HG03066 (cell line): ENCODE measurements at regions not wholly inside any gene's neighbourhood (a gene's known extent, or its start where the extent isn't known, plus 50 kb on each side); places are given as distances from the start of the nearest gene placed in this dataset.
"Not testable (repeated sequence)": the region's sequence is repeated elsewhere in the genome, so short reads cannot be mapped to it uniquely, and the experiment has no call there.

Experiments used
- ATAC-seq: cut with Tn5 transposase; IDR thresholded peaks from one replicate; pipeline ENCODE4 v1.9.1; 2021; ENCODE audit warnings: low read depth; ENCODE audit not compliant: unreplicated experiment

GRCh38 chr10:55200020-55200419 lies 399.0 kb upstream of the PCDH15 start:
- ATAC-seq: no peak

DNA sequence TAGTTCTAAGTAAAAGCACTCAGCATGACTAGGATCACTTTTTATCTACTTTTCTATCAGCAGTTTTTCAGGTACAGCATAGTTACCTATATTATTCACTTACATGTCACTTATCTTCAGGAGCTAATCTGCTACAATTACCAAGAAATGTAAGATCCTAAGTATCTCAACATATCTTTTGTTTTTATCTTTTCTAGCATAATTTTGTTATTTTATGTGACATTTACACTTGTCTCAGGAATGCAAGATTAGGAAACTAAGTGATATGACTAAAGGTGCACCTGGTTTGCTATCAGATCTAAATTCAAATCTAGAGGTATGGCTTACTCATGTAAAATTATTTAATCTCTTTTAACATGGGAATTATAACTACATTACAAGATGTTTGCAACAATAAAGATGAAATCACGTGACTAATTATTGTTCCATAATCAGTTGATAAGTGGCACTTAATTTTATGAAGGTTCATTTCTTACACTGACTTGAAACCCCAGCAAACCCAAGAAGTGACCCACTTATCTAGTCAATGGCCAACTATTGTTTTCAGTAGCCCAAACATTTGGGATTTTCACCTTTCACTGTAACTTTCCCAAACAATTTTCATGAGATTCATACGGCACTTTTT lies 390.3 kb upstream of the PCDH15 start:
- no peak for ATAC-seq

DNA sequence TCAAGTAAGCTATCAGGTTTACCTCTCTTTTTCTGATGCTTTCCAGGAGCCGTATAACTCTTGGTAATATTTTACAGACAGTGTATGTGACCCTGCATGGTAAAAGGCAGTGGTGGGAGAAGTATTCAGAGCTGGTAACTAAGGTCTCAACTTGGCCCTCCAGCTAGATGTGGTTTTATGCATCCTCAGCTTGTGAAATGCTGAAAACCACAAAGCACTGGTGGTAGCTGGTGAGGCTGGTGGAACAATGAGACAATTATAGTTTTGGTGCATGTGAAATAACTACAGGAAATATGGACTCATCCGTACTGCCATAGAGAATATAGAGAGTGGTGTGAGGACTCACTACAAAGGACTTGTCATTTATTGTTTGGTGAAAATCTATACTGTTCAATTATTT lies 383.0 kb upstream of the PCDH15 start:
- ATAC-seq: no peak

DNA sequence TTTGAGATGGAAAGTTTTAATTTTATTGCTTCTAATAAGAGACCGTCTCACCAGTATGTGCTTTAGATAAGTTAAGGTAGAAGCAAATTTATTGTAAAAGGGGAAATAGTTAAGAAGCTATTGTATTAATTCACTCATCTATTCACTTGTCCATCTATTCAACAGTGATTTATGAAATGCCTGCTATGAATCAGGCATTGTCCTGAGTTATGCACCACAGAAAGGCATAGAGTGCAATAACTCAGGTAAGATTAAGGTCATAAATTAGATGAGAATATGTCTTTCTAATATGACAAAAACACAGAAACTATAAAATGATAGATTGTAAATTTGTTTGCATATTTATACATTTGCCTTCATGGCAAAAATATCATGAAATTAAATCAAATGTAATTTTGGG lies 379.3 kb upstream of the PCDH15 start:
- no peak for ATAC-seq

- ATAC-seq: no peak
Observed at GRCh38 chr10:55174419-55174818, 373.4 kb upstream of the PCDH15 start.

DNA sequence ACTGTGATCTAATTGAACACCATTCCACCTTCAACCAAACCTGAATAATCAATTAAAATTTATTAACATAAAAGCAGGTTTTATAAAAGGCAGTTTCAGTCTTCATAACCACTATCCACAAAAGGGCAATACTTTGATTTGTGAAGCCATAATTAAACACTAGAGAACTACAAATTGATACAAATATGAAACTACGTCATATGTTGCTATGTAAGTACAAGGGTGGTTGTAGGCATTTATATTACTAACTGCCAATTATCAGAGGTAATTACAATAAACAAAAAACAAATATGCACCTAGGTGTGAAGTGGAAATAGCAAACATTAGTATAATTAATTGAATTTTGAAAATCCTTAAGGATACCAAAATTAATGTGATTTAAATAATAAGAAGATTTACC lies 368.5 kb upstream of the PCDH15 start:
- ATAC-seq: no peak

- no peak for ATAC-seq
Observed at GRCh38 chr10:55168343-55168742, 367.3 kb upstream of the PCDH15 start.

DNA sequence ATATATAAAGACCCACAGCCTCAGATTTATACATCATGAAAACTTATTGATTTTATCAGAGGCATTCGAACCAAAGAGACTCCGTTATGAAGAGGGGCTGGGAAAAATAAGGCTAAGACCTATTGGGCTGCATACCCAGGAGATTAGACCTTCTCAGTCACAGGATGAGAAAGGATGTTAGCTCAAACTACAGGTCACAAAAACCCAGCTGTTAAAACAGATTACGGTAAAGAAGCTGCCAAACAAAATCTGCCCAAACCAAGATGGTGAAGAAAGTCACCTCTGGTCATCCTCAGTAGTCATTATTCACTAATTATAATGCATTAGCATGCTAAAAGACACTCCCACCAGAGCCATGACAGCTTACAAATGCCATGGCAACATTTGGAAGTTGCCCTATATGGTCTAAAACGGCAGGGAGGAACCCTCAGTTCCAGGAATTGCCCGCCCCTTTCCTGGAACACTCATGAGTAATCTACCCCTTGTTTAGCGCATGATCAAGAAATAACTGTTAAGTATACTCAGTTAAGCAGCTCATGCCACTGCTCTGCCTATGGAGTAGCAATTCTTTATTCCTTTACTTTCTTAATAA lies 362.5 kb upstream of the PCDH15 start:
- no peak for ATAC-seq

DNA sequence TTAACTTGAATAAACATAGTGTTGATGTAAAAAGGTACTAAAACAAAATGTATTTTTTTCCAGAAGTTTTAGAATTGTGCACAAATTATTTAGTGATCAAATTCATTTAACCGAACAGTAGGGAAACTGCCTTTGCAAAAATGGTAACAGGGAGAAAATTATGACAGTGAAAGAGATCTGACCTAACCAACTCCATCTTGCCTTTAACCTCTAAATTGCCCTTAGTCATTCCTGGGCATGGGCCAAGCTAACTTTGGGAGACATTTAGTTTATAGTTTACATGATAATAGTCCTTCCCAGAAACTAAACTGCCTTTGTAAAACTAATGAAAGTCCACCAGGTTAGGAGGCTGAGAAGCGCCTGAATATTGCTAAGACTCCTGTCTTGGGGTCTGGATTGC lies 361.3 kb upstream of the PCDH15 start:
- ATAC-seq: not testable (repeated sequence)

GRCh38 chr10:55160655-55161283 lies 359.7 kb upstream of the PCDH15 start:
- ATAC-seq: no peak

DNA sequence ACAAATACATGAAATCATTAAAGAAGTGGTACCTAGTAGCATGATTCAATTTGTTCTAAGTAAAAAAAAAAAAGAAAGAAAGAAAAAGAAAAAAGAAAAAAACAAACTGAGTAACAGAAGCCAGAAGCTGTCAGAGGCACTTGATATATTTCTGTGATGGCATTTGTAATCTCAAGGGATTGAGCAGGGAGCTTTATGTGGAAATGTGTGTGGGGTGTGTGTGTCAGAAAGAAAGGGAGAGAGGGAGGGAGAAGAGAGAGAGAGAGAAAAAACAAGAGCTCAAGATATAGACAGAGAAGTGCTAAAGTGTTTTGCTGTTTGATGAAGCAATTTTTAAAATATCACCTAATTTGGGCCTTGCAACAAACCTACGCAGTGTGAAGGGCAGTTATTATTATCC lies 357.6 kb upstream of the PCDH15 start:
- ATAC-seq: no peak

DNA sequence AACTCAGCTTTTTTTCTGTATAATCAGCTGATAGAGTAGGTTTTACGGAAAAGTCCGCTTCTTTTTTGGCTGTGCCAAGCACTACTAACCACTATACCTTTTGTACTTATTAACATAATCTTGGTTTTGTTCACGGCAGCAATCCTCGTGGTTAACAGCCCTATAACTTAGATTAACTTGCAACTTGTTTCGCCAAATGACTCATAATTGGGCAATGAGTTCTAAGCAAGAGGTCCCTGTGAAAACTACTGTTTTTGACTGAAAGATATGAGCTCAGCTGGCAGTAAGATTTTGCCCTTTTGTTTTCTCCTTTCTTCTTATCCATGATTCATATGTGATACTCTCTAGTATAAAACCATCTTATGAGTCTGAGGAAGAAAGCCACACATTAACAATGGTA lies 345.0 kb upstream of the PCDH15 start:
- no peak for ATAC-seq

GRCh38 chr10:55144001-55144400 lies 343.0 kb upstream of the PCDH15 start:
- no peak for ATAC-seq

- no peak for ATAC-seq
Observed at GRCh38 chr10:55141892-55142291, 340.9 kb upstream of the PCDH15 start.

- no peak for ATAC-seq
Observed at GRCh38 chr10:55137063-55137462, 336.0 kb upstream of the PCDH15 start.

- ATAC-seq: no peak
Observed at GRCh38 chr10:55104738-55105137, 303.7 kb upstream of the PCDH15 start.

DNA sequence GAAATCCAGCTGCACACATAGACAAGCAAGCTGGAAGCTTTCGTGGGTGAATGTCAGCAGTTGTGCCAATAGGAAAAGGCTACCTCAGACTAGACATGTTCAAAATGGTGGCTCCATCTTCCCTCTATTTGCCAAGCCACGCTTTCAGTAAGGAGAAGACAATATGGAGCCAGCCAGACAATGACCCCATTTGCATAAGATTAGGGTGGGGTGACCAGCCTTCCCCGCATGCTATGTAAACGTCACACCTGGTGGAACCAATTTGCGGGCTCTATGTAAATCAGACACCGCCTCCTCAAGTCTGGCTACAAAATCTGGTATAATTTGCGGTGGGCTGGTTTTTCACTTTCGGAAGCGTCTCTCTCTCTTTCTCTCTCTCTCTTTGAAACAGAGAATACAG lies 297.4 kb upstream of the PCDH15 start:
- ATAC-seq: no peak

GRCh38 chr10:55091691-55092328 lies 290.8 kb upstream of the PCDH15 start:
- ATAC-seq: no peak

DNA sequence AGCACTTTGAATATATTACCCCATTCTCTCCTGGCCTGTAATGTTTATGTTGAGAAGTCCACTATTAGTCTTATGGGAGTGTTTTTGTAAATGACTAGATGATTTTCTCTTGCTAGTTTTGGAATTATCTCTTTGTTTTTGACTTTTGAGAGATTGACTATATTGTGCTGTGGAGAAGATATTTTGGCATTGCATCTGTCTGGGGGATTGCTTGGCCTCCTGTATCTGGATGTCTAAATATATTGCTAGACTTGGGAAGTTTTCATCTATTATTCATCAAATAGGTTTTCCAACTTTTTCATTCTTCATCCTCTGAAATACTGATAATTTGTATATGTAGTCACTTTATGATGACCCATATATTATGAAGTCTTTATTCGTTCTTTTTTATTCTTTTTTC lies 277.1 kb upstream of the PCDH15 start:
- ATAC-seq: no peak

GRCh38 chr10:55065185-55065584 lies 264.2 kb upstream of the PCDH15 start:
- ATAC-seq: no peak

GRCh38 chr10:55063811-55064210 lies 262.8 kb upstream of the PCDH15 start:
- ATAC-seq: no peak

DNA sequence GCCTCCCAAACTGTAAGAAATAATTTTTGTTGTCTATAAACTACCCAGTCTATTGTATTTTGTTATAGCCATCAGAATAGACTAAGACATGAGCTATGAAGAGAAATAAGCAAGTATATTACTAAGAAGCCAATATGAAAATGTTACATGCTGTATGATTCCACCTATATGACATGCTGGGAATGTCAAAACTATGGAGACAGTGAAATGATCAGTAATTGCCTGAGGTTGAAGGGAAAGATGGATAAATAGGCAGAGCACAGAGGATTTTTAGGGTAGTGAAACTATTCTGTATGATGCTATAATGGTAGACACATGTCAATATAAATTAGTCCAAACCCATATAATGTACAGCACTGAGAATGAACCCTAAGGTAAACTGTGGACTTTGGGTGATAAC lies 261.3 kb upstream of the PCDH15 start:
- ATAC-seq: no peak
